Activated CD4-positive, alpha-beta T cell treated with anti-CD3 and anti-CD28 coated beads, Interleukin-2, amount 50 U/mL, for 48 hours (primary cell): ENCODE measurements at regions not wholly inside any gene's neighbourhood (a gene's known extent, or its start where the extent isn't known, plus 50 kb on each side); places are given as distances from the start of the nearest gene placed in this dataset.

Experiments used
- DNase-seq, 2 experiments: peaks; one replicate each; pipeline ENCODE4 v3.0.0-alpha.2; 2020

DNA sequence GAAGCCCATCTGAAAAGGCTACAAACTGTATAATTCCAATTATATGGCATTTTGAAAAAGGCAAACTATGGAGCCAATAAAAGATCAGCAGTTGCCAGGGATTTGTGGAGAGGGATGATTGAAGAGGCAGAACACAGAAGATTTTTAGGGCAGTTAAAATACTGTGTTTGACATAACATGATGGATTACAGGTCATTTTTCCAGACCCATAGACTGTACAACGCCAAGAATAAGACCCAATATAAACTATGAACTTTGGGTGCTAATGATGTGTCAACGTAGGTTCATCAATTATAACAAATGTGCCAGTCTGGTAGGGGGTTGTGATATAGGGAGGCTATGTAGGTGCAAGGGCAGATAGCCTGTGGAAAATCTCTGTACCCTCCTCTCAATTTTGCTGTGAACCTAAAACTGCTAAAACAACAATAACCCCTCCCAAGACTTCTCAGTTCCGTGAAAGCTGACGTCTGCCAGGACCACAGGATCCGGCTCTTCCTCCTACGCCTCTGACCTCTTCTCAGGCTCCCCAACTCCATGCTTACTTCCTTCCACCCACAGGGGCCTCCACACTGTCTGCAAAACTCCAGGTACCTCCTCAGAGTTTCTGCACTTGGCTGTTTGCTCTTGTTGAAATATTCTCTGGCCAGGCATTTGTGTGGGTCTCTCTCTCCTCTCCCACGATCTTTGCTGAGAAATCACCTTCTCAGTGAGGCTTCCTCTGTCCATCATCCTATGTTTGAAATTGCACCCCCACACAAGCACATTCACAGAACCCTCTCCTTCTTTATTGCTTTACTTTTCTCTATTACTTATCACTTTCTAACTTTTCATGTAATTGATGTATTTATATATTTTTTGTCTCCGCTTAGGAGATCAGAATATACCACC, 131.4 kb downstream of the BBS10 start:
- DNase-seq, result no peak

DNA sequence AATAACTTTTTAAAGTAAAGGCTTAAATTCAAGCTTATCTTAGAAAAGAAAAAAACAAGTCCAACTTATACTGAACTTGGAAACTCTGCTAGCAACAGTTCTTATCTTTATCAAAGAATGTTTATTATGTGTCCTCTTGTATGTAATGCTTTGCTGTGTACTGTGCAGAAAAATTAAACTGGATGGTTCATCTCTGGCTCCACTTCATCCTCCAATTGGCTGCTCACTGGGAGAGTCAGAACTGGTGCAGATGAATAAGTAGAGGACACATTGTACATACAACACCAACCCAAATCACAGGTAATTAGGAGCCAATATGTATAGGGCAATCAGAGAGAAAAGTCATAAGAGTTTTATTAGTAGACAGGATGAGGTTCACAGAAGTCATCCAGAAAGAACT, 123.6 kb upstream of the NAP1L1 start:
- DNase-seq, result no peak

DNA sequence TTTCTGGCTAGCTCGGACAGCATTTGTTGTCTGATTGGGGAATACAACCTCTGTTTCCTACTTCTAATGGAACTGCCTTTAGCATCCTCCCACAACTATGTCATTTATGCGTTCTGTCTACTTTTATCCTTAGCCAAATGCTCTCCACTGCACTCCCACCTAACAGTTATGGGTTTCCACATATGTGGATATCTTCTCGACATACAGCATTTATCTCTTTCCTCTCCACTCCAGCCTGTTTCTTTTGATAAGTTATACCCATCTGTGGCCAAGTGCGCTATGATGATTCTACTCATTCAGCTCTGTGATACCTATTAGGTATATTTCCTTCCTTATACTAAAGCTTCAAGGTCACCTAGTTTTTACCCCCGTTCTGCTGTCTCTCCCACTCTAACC, 122.2 kb upstream of the NAP1L1 start:
- DNase-seq, result no peak

DNA sequence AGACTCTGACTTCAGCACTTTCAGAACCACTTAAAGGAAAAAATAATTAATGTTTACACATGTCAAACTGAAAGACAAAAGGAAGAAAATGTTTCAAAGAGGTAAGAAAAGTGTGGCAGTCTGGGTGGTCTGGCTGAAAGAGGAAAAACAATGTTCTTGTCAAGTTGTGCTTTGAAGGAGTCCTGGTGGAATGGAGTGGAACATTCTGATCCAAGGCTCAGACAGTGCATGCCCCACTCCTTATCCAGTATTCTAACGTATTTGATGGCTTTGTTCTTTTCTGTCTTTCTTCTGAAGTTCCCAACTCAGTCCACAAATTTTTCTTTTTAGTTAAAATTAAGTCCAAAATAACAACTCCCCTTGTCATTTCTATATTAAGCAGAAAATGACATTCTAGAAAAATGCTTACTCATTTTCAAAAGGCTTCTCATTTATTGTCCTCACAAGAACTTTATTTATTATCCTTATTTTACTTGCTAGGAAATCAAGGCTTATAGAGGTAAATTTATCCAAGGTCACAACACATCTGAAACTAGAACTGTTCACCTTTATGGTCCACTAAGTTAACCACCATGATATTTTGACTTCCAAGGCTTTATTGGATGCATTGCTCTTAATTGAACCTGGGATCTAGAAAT, 121.7 kb upstream of the NAP1L1 start:
- DNase-seq, result no peak

DNA sequence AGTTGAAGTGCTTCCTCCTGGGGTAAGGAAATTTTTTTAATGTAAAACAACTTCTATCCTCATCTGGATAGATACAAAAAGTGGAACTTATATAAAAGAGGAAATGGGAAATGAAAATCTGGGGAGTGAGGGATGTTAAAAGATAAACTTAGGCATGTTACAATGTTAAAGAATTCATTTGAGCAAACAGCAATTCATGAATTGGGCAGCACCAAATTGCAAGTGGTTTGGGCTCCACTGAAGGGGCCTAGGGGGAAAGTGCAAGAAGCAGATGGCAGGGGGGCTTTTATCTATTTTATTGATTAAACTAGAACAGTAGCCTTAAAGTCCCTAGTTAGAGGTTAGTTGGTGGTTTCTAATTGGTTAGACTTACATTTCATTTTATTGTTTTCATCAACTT, 118.1 kb upstream of the NAP1L1 start:
- no peak for DNase-seq

DNA sequence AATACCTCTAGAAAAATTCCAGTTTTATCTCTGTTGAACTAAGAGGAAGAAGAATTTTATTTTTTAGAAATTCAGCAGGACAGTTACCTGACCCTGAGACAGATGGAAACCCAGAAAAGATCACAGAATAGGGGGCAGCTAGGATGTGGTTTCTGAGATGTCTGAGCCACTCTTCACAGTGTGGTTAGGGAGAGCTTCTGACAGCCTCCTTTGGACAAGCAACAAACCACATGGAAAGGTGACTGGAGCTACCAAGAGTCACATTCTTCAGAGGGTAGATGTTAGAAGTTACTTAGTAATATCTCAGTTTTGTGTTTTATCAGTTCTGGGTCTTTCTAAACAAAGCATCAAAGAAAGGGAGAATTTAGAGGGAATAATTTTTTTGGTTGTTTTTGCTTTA, 117.3 kb upstream of the NAP1L1 start:
- no peak for DNase-seq

DNA sequence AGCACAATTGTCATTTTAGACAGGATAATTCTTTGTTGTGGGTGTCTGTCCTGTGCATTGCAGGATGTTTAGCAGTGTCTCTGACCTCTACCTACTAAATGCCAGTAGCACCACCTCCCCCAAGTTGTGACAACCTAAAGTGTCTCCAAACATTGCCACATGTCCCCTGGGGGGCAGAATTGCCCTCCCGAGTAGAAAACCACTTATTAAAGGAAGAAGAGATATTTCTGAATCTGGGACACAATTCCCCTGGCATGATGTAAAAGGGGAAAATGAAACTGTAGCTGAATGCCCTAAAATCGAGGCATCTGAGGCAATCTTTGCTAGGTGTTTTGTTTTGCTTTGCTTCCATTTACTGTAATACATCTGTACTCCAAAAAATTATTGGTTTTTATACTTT, 116.8 kb upstream of the NAP1L1 start:
- DNase-seq, result no peak

DNA sequence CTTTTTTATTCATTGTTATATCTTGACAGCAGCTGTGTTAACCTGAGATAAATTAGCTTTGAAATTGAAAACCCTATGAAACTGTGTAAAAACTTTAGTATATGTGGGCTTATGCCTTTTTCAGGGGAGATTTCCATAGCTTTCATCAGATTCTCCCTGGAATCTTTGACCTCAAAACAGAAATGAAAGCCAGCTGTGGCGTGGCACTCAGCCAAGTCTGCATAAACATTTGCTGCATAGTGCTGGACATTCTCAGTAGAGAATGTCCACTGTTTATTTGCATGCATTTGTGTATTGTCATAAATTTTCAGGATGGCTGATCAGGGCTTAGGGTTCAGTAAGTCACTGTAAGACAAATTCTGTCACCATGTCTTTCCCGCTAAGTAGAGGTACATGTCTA, 115.3 kb upstream of the NAP1L1 start:
- no peak for DNase-seq

DNA sequence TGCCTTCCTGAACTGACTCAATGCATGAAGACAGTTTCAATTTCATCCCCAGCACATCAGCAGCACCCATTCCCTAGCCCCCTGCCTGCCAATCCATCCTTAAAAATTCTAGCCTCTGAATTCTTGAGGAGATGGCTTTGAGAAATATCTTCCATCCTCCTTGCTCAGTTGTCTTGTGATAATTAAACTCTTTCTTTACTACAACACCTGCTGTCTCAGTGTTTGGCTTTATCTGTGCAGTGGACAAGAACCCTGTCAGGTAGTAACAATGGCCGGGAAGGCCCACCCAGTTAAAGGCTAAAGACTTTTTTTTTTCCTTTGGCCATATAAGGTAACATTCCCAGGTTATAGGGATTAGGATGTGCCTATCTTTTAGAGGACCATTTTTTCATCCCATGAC, 114.4 kb upstream of the NAP1L1 start:
- no peak for DNase-seq

DNA sequence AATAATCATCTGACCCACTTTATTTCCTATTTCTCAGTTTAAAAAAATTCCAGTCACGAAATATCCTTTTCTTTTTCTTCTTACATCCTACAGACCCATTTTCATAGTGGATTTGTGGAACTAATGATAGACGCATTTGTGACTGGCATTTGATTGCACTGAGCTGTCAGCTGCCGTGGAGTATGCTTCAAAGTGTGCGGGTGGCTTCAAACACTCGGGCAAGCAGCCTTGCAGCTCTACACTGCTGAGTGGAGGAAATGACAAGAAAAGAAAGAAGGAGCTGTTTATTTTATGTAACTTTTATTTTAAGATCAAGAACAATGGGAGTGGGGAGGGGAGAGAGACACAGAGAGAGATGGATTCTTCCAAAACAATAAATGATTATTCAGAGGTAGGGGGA, 112.8 kb upstream of the NAP1L1 start:
- no peak for DNase-seq

DNA sequence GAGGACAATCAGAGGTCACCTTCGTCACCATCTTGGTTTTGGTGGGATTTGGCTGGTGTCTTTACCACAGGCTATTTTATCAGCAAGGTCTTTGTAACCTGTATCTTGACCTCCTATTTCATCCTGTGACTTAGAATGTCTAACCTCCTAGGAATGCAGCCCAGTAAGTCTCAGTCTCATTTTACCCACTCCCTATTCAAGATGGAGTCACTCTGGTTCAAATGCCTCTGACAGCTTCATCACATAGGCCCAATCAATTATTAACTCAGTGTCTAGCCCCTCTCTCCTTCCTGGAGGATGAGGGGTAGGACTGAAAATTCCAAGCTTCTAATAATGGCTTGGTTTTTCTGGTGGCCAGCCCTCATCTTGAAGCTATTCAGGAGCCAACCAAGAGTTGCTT, 111.4 kb upstream of the NAP1L1 start:
- DNase-seq, result no peak

DNA sequence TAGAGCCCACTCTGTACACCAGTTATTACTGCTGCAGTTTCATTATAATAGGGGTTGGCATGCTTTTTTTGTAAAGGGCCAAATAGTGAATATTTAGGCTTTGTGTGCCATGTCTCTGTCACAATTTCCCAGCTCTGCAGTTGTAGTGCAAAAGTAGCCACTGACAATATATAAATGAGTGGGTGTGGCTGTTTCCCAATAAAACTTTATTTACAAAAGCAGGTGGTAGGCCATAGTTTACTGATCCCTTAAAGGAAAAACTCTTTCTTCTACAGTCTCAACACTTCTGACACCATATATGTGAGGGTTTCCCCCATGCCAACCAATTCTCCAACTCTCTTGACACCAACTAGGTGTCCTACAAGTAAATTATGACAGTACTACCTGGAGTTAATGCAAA, 110.2 kb upstream of the NAP1L1 start:
- no peak for DNase-seq

DNA sequence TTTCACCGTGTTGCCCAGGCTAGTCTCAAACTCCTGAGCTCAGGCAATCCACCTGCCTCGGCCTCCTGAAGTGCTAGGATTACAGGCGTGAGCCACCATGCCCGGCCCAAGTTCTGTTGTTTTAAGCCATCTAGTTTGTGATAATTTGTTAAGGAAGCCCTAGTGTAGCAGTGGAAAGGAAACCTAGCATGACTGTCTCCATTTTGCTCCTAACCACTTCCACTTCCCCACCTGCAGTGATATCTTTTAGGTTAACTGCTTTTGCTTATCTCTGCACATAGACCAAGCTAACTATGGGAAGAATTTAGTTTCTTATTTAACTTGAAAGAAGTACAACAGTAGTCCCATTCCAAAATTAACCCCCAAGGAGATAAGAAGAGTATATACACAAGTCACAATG, 109.5 kb upstream of the NAP1L1 start:
- no peak for DNase-seq

DNA sequence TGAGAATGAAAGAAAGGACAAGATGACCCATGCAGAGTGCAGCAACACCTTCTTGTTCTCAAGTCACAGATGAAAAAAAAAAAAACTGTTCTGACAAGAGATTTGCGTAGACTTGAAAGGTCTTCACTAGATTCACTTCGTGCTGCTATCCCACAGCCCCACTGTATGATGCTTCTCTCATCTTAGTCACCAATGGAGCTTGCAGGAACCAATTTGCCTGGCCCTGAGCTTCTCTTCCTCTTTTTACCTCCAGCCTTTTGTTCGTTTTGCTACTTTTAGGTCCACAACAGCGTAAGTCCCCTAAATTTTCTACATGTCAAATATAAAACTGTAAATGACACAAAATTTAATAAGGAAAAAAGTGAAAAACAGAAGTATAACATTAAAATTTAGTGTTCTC, 107.9 kb upstream of the NAP1L1 start:
- no peak for DNase-seq

DNA sequence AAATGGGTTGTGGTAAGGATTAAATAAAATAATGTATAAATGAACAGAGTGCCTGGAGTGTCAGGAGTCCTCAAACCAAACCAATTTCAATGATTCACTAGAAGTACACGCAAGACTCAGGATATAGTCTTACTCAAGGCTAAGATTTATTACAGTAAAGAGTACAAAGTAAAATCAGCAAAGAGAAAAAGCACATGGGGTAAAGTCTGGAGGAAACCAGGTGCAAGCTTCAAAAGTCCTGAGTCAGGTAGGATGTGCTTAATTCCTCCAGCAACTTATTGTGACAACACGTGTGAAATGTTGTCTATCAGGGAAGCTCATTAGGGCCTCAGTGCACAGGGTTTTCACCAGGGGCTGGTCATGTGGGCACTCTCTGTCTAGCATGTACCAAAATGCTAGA, 105.8 kb upstream of the NAP1L1 start:
- DNase-seq, result no peak

DNA sequence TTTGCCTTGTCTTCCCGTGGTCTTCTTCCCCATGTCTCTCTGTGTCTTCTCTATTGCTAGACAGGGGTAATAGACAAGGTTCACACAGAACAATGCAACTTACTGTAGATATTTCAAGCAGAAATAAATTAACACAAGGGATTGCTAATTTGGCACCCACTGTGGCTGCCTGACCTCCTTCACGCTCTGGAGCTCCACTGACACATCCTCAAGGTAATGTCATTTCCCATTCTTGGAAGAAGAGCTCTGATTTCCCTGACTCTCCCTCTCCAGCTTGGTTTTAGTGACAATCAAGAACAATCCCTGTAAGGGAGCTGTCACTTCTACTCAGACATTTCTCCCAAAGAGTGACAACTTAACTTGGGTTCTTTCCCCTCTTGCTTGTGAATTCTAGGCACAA, 105.4 kb upstream of the NAP1L1 start:
- DNase-seq, result no peak

DNA sequence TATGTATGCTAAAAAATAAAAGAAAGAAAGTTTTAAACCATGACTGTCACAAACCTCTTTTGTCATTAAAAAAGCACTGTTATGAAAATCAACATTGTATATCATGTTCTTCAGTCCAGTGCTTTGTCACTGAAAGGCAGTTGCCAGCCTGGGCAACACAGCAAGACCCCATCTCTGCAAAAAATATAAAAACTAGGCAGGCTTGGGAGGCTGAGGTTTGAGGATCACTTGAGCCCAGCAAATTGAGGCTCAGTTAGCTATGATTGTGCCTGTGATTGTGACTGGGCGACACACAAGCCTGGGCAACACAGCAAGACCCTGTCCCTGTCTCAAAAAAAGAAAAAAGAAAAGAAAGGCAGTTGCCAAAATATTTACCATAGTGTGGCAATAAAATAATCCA, 102.7 kb upstream of the NAP1L1 start:
- DNase-seq, result no peak

DNA sequence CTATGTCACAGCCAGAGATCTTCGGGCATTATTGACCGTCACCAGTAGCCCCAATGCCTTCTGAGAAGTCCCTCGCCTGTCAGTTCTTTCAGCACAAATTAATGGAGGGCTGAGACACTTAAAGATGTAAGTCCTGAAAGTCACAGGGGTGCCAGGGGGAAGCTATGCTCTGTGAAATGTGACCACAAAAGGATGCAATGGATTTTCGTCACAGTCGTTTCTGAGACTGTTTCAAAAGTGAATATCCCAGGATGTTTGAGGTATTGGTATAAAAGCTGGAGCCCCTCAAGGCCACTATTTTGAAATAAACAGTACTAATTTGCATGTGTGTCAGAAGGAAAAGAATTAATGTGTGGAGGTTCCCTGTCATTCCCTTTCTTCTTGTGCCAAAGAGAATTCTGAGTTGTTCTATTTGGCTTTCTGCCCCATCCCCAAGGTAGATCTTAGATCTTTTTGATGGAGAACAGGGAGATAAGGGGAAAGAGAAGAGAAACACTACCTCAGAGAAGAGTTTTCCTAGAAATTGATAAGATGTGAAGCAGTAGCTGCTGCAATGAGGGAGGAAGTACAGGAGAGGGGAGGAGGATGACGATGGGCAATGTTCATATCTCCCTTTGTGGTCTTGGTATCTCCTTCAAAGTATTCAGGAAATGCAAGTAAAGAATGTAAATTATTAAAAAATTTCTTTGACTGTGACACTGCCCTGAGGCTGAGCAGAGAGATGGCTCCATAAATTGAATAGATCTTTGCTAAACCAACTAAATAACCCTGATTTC, 101.8 kb upstream of the NAP1L1 start:
- no peak for DNase-seq

DNA sequence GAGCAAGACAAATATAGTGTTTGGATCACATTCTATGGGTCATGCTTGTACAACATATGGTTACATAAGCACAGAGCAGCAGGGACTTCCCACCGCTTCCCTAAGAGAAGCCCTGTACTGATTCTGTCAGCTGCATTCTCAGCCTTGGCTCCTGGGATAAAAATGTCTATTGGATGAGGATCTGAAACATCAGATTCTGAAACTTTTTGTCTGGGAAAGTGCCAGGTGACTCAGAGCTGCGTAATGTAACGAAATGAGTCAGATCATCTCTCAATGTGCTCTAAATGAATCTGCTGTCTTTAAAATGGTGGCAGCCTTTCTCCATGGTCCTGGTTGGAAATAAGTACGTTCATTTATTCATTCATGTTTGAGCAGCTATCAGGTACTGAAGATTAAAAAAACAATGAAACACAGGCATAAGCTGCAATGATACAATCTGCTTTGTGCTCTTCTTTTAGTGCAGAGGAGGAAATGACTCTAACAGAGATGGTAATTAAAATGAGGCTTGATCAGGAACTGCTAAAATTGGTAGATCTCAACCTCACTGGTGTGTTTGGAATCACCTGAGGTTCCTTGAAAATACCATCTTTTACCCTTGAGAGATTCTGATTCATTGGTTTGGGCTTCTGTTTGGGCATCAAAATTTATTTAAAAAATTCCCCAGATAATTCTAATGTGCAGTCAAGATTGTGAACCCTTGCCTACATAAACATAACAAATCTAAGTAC, 99.1 kb upstream of the NAP1L1 start:
- peak; percentile 73 to 81 for DNase-seq

DNA sequence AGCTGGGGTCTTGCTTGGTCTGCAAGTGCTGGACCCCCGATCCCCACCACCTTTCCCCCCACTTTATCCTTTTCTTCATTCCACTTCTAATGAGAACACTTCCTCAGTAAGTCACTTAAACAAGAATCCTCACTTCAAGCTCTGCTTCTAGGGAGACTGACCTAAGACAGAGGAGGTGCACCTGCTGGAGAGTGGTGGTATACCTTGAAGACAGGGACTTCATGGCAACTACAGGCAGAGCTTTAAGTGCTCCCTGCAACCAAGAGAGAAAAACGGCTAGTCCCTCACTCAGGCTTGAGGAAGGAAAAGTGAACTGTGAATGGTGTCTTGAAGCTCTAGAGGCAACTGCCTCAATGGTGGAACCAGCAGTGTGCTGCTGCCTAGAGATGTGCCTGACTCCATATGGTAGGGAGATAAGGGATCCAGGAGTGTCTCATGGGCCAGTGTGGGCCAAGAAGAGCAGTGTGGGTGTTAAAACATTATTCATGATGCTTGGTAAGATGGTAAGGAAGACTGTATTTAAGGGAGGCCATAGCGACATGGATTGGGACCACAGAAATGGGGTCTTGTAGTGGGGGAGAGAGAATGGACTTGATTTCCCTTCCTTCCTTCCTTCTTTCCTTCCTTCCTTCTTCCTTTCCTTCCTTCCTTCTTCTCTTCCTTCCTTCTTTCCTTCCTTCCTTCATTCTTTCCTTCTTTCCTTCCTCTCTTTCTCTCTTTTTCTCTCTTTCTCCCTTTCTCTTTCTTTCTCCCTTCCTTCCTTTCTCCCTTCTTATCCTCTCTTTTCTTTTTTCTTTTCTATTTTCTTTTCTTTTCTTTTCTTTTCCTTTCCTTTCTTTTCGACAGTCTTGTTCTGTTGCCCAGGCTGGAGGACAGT, 96.2 kb upstream of the NAP1L1 start:
- no peak for DNase-seq

DNA sequence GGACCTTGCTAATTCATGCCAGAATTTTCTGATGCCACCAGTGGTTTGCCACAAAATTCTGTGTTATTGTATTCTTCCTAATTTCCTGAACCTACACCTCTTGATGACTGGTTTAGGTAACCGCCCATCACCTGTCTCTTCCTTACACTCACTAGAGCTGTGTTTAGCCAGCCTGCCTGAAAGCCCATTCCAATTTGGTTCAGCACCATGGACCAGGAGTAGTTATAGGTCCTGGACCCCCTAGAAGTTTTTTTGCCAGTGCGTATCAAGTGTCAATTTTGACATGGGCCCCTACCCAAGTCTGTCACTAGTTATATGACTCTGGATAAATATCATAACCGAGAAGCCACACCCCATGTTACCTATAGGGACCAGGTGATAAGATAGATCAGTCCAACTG, 94.0 kb upstream of the NAP1L1 start:
- no peak for DNase-seq

DNA sequence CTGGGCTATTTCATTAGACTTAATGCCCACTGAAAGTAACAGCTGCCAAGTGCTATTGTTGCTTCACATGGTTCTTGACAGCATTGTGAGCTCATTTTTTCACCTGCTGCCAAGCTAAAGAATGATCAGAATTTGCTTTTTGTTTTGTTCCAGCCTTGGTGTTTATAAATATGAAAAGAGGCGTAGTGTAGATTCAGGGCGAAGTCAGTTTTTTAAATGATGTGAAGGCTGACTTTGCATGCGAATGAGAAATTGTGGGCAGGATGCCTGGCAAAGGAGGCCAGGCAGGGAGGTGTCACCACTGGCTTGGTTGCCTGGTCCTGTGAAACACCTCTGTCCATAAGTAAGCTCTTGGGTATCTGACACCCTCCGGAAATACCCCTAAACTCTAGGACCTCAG, 93.3 kb upstream of the NAP1L1 start:
- no peak for DNase-seq
